ENCODE measurements at regions not wholly inside any gene's neighbourhood (a gene's known extent, or its start where the extent isn't known, plus 50 kb on each side); places are given as distances from the start of the nearest gene placed in this dataset.

DNA sequence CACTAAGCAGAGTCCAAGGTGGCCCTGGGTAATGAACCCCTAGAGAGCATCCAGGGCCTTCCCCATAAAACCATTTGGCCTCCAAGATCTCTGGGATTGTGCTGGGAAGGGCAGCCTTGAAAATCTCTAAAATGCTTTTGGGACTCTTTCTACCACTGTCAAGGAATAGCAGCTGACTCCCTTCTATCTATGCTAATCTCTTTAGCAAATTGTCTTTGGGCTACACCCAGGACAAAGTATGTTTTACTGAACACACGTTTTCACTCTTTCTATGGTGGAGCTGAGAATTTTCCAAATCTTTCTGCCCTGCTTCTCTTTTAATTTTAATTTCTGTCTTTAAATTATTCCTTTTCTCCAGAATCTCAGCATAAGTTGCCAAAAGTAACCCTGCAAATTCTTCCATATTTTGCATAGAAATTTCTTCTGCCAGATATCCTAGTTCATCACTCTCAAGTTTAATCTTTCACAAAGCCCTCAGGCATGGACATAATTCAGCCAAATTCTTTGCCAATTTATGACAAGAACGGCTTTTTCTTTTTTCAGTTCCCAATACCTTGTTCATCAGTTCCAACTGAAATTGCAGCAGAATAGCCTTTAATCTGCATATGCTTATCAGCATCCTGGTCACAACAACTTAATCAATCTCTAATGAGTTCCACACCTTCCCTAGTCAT lies 687.0 kb upstream of the ADGRL4 start:
- DNase-seq: no peak

DNA sequence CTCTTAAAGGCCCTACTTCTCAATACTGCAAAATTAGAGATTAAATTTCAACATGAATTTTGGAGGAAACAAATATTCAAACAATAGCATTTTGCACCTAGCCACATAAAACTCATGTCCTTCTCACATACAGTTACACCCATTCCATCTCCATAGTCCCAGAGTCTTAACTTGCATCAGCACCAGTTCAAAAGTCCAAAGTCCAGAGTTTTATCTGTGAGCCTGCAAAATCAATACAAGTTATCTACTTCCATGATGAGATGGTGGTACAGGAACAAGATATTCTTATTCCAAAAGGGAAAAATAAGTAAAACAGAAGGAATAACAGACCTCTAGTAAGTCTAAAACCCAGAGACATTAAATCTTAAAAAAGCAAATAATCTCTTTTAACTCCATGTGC lies 686.0 kb upstream of the ADGRL4 start:
- no peak for DNase-seq

DNA sequence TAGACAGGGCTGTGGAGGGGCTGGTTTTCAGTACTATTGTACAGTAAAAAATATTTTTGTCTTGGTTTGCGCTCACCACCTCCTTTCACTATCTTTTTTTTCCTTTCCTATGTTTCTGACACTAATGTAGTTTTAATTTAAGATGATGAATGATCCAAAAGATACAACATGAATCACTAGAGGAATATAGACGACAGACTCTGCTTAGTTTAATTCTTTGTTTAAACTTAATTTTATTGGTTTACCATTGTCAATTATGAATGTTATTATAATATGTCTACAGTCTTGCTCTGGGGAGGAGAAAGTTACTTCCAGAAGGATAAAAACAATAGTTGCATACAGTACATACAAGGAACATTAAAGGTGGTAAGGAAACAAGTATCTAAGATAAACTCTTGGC lies 682.4 kb upstream of the ADGRL4 start:
- DNase-seq: no peak

DNA sequence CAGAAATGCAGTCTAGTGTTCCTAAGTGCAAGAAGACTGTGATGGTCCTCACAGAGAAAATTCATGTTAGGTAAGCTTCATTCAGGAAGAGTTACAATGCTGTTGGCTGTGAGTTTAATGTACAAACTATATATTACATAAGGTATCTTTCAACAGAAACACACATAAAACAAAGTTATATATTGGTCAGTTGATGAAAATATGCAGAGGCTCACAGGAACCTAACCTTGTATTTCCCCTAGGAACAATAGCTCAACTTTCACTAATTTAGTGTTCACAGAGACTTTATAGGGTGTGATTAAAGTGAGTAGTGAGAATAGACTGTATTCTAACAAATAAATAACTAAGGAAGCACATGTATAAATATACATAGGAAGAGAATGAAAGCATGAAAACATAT lies 676.9 kb upstream of the ADGRL4 start:
- DNase-seq: no peak

DNA sequence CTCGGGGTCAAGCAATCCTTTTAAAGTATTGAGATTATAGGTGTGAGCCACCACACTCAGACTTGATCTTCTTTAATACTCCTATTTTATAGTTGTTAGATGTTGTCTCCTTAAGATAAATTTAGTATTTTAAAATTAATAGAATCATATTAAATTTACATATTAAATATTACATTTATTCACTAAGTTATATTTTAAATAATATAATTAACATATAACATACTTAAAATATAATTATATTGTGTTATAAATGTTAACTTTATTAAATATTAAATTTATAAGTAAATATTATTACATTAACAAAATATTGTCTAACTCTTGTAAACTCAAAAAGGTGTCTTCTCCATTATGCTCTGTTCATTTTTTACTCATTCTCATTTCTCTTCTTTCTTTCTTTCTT lies 675.9 kb upstream of the ADGRL4 start:
- DNase-seq: no peak

DNA sequence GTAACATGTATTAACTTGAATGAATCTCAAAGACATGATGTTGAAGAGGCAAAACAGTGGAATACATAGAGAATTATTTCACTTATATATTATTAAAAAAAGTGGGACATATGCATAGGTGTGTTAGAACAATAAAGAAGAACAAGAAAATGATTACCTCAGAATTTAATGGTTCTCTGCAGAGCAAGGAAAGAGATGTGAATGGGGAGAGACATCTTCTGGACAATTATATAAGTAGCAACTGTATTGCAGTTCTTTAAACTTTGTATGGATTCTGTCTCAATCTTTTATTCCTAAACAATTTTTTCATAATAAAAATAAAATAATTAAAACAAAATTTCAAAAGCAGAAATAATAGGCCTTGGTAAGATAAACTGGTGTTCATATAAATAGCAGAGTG lies 674.9 kb upstream of the ADGRL4 start:
- DNase-seq: no peak

DNA sequence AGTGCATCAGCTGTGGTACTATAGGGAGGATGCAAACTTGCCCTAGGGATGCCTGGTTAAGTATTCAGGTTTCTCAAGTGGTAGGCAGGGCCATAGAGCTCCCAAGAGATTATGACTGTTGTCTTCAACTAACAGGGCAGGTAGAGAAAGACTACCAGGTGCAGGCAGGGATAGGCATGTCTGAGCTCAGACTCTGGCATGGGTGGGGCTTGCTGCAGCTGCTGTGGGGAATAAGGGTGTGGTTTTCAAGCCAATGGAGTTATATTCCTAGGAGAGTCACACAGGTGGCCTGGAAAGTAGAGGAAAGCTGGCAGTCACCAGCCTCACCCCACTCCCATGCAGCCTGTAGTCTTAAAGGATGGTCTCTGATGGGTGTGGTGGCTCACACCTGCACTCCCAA lies 673.4 kb upstream of the ADGRL4 start:
- no peak for DNase-seq

- DNase-seq: no peak
These were observed 661.5 kb upstream of the ADGRL4 start for GRCh38 chr1:79667848-79668696.

DNA sequence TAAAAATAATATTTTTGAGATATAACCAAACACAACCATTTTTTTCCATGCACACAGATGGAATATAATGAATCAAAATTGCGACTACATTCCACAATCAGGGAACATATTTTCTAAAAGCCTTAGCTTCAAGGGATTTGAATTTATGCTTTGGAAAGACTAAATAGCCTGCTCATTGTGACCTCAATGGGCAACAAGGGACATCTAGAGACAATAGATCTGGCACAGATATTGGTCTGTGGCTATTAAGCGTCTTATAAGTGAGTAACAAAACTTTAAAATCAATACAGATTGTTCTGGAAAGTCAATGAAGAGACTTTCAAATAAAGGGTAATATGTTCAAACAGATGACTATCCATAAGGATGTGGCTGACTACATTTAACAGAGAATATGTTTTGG lies 660.6 kb upstream of the ADGRL4 start:
- no peak for DNase-seq

GRCh38 chr1:79663916-79664315 lies 657.4 kb upstream of the ADGRL4 start:
- no peak for DNase-seq

DNA sequence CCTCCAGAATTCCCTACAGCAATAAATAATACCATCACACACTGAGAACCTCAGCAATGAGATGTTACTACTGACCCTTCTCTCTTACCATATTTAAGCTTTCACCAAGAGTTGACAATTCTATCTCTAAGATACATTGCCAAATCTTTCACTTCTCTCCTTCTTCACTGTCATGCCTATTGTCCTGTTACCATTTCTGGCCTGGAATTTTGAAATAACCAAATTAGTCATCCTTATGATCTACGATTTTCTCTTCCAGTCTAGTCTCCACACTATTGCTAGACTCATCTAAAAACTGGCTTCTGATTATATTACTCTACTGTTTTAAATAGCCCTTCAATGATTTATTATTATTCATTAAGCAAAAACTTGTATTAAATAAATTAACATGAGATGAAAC lies 656.1 kb upstream of the ADGRL4 start:
- DNase-seq: no peak

- no peak for DNase-seq
These were observed 653.6 kb upstream of the ADGRL4 start for GRCh38 chr1:79660129-79660528.

- no peak for DNase-seq
These were observed 651.6 kb upstream of the ADGRL4 start for GRCh38 chr1:79657951-79658658.

GRCh38 chr1:79655876-79656275 lies 649.3 kb upstream of the ADGRL4 start:
- DNase-seq: no peak

GRCh38 chr1:79652426-79652825 lies 645.9 kb upstream of the ADGRL4 start:
- no peak for DNase-seq

- no peak for DNase-seq
These were observed 641.6 kb upstream of the ADGRL4 start for GRCh38 chr1:79648126-79648525.

DNA sequence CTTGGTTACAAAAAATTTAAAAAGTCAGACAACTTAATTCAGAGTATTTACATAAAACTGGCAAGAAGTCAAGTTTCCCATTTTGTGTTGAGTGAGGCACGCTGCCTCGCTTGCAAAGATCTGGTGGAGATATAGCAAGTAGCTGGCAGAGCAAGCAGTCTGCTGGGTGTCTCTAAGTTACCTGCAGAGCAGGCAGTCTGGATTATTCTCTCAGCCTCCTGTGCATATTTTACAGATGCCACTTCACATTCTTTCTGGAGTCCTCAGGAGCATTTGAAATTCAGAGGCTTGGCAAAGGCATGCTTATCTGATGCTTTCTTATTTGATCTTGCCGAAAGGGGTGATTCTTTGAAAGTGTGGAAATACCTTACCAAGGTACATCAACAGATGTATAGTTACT lies 640.4 kb upstream of the ADGRL4 start:
- DNase-seq: no peak

- no peak for DNase-seq
These were observed 631.9 kb upstream of the ADGRL4 start for GRCh38 chr1:79638382-79638781.

GRCh38 chr1:79633456-79633855 lies 626.9 kb upstream of the ADGRL4 start:
- no peak for DNase-seq

DNA sequence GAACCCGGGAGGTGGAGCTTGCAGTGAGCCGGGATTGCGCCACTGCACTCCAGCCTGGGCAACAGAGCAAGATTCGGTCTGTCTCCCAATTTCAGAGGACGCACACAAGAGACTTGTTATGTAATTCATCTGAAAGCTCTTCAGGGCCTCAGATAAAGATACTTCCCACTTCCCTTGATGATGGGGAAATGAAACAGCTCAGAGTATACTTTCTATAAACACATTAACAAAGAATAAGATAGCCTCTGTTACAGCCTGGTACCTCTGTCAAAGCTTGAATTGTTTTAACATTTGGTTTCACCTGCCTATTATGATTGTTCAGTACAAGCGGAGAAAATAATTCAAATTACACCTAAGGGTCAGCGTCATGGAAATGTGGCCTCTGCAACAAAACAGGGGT lies 622.9 kb upstream of the ADGRL4 start:
- DNase-seq: no peak

- DNase-seq: no peak
These were observed 611.2 kb upstream of the ADGRL4 start for GRCh38 chr1:79617777-79618176.

- DNase-seq: no peak
These were observed 608.2 kb upstream of the ADGRL4 start for GRCh38 chr1:79614762-79615161.

- no peak for DNase-seq
These were observed 607.6 kb upstream of the ADGRL4 start for GRCh38 chr1:79614106-79614505.

DNA sequence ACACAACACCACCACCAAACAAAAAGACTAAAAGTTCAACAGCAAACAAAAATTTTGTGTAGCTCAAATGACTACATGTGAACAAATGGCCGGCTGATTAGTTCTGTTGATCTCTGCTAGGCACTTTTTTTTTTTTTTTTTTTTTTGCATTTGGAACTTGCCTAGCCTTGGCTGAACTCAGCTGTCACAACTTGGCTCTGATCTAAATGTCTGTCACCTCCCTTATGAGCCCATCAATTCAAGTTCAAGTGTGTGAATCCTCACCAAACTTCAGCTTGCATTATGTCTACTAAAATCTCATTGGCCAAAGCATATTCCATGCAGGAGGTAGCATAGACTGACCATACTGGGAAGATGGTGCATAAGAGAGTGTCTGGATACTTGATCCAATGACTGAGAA lies 606.5 kb upstream of the ADGRL4 start:
- DNase-seq: no peak
